ENCODE measurements at regions not wholly inside any gene's neighbourhood (a gene's known extent, or its start where the extent isn't known, plus 50 kb on each side); places are given as distances from the start of the nearest gene placed in this dataset.

DNA sequence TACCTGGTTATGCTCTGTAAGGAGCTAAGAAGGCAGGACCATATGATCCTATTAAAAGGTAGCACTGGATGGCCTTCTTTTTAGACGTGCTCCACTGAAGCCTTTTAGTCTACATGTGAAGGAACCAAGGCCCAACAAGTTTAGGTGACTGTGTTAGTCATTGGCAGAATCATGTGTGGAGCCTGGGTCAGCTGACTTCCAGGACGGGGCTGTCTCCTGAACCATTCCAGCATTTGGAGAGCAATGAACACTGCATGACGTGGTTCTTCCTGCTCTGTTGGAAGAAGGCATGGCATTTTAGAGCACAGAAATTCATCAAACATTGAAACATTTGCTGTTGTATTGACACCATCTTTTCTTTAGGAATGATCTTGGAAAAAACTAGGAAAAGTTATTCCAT, 87.8 kb upstream of the TIAM2 start:
- no peaks in the 10 kb centered on the region for H3K9me3 ChIP-seq (ENCODE audit: insufficient read depth in 2 of 2, low read depth in 1 of 2, low read length in 1 of 2)
- peaks cover 0 to 7% (median 4%) of the 10 kb centered on the region in 4 experiments; a peak in 4 of 7 replicates for H3K4me1 ChIP-seq (replicated peaks in 1 of 4; ENCODE audit: control insufficient read depth in 3 of 4, insufficient read depth in 4 of 4, low read length in 3 of 4)
- H3K23ac ChIP-seq (ENCODE audit: insufficient read length), result no peak overlapping the region
- no peak overlapping the region for H3K18ac ChIP-seq (ENCODE audit: extremely low read depth, low read length)
- TF ChIP-seq YY1 (IDR thresholded peaks at IDR 0.05; ENCODE audit: low read depth, low read length) (no peak), NRF1 (IDR thresholded peaks at IDR 0.05; ENCODE audit: low read depth, low read length) (no peak), BRCA1 (IDR thresholded peaks at IDR 0.05; ENCODE audit: low read depth, low read length) (no peak), SP2 (IDR thresholded peaks at IDR 0.05; ENCODE audit: low read length) (no peak), RAD21 (IDR thresholded peaks at IDR 0.05 in 1 of 2, conservative IDR thresholded peaks at IDR 0.05 in 1 of 2; ENCODE audit: low read depth in 2 of 2, low read length in 2 of 2) (no peak), SIX5 (IDR thresholded peaks at IDR 0.05; ENCODE audit: low read depth, low read length) (no peak), SP4 (IDR thresholded peaks at IDR 0.05; ENCODE audit: low read length) (no peak)
- TF ChIP-seq, protein P1, sequence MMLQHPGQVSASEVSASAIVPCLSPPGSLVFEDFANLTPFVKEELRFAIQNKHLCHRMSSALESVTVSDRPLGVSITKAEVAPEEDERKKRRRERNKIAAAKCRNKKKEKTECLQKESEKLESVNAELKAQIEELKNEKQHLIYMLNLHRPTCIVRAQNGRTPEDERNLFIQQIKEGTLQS (IDR thresholded peaks at IDR 0.05; ENCODE audit: insufficient read depth, low read depth, low read length), result no peak
- H4K20me1 ChIP-seq (replicated peaks in 1 of 2; ENCODE audit: control insufficient read depth in 1 of 2, insufficient read depth in 2 of 2, low read length in 2 of 2), result no peaks in the 10 kb centered on the region
- no peak overlapping the region for H2BK5ac ChIP-seq (ENCODE audit: low read depth, low read length)
- no peak overlapping the region for H3K56ac ChIP-seq (replicated peaks; ENCODE audit: insufficient read length, low read depth, low read length)
- no peak overlapping the region for H4K8ac ChIP-seq (ENCODE audit: extremely low read depth, insufficient read depth, low read length)
- no peak overlapping the region for H4K5ac ChIP-seq (ENCODE audit: insufficient read length, low read depth, low read length)
- H3K79me2 ChIP-seq (ENCODE audit: control insufficient read depth in 1 of 2, insufficient read depth in 2 of 2, low read length in 2 of 2), result no peaks in the 10 kb centered on the region
- H3K23me2 ChIP-seq (ENCODE audit: low read depth, low read length), result no peaks in the 10 kb centered on the region
- no peak overlapping the region for H2BK20ac ChIP-seq (ENCODE audit: low read length)
- H3K27me3 ChIP-seq (replicated peaks in 1 of 4; ENCODE audit: control insufficient read depth in 3 of 4, extremely low read depth in 1 of 4, insufficient read depth in 3 of 4, low read length in 3 of 4), result no peaks in the 10 kb centered on the region
- no peak overlapping the region for H3K4me3 ChIP-seq (ENCODE audit: extremely low read depth in 1 of 4, insufficient read depth in 2 of 4, low read depth in 3 of 4, low read length in 4 of 4)
- no peak for FAIRE-seq
- H2AFZ ChIP-seq (ENCODE audit: low read length), result no peak overlapping the region
- H3K27ac ChIP-seq (ENCODE audit: low read depth, low read length), result no peak overlapping the region
- ChIA-PET POLR2A (ENCODE audit: partially characterized antibody) (no interaction called here), CTCF (ENCODE audit: partially characterized antibody) (interaction anchor here (0.6 to 1.1 kb wide), 2 partner anchors 266 to 545 kb away, joined by 3 read pairs; no protein-coding TSS in a partner anchor)
- H3K4ac ChIP-seq (replicated peaks; ENCODE audit: insufficient read length, low read depth, low read length), result no peak overlapping the region
- H3K4me2 ChIP-seq (ENCODE audit: insufficient read depth in 1 of 2, low read depth in 2 of 2, low read length in 2 of 2), result no peak overlapping the region
- H3K14ac ChIP-seq (ENCODE audit: insufficient read length), result no peak overlapping the region
- no peak for DNase-seq (ENCODE audit: low read depth in 1 of 2, low spot score in 2 of 2)
- H3K36me3 ChIP-seq (ENCODE audit: control insufficient read depth in 2 of 4, insufficient read depth in 4 of 4, low read length in 3 of 4), result peaks cover 0 to 4% (median 0%) of the 10 kb centered on the region in 4 experiments; a peak in 2 of 8 replicates
- H2BK12ac ChIP-seq (ENCODE audit: low read depth, low read length), result no peak overlapping the region
- no peak overlapping the region for H2AK5ac ChIP-seq (ENCODE audit: low read depth, low read length)
- H4K91ac ChIP-seq (replicated peaks; ENCODE audit: insufficient read length, low read length), result no peak overlapping the region
- H3K79me1 ChIP-seq (ENCODE audit: low read depth, low read length), result no peaks in the 10 kb centered on the region
- 67% methylated on average over 3 of the region's 3 CpGs; no CpG with 5 or more reads in 1 of the 2 experiments for WGBS, 2 experiments (ENCODE audit: extremely low coverage in 1 of 2, insufficient coverage in 1 of 2, insufficient read length in 1 of 2, insufficient replicate concordance in 2 of 2, low coverage in 1 of 2, low lambda C conversion rate in 2 of 2, missing lambda C conversion rate in 1 of 2)
- H2BK15ac ChIP-seq (ENCODE audit: low read length), result no peak overlapping the region
- H3K9ac ChIP-seq (replicated peaks in 1 of 4; ENCODE audit: extremely low read depth in 1 of 4, low read depth in 3 of 4, low read length in 3 of 4), result no peak overlapping the region
- no peak overlapping the region for H2BK120ac ChIP-seq (replicated peaks; ENCODE audit: low read depth, low read length)

Measured in H1 (cell line).